GM23338 (cell line): ENCODE measurements at regions not wholly inside any gene's neighbourhood (a gene's known extent, or its start where the extent isn't known, plus 50 kb on each side); places are given as distances from the start of the nearest gene placed in this dataset.

Experiments used
- ATAC-seq: fragments of 200-7000 bp; cut with Tn5 transposase; 3 replicates; pipeline ENCODE4 v1.9.1; 2020
- DNase-seq: peaks from one replicate; pipeline ENCODE4 v3.0.0-alpha.2; 2015; ENCODE audit warnings: low spot score
- H2AFZ ChIP-seq: fragments of 200-600 bp; sonication (generic); 2 replicates; pipeline ENCODE4 v1.8.0; 2016; ENCODE audit warnings: antibody characterized with exemption, mild to moderate bottlenecking, moderate library complexity
- H3F3A ChIP-seq: fragments of 200-600 bp; sonication (generic); replicated peaks from 2 replicates; pipeline ENCODE4 v1.8.0; 2017; ENCODE audit warnings: antibody characterized with exemption, mixed run types, low read depth
- H3K27ac ChIP-seq: fragments of 200-600 bp; sonication (generic); 2 replicates; pipeline ENCODE4 v1.6.1; 2016; ENCODE audit warnings: low read depth
- H3K27me3 ChIP-seq: fragments of 200-600 bp; sonication (generic); 2 replicates; pipeline ENCODE4 v1.8.0; 2016; ENCODE audit warnings: mild to moderate bottlenecking, mixed run types, moderate library complexity; ENCODE audit not compliant: insufficient read depth
- H3K36me3 ChIP-seq: fragments of 200-600 bp; sonication (generic); 2 replicates; pipeline ENCODE4 v1.8.0; 2016; ENCODE audit warnings: mild to moderate bottlenecking; ENCODE audit not compliant: insufficient read depth
- H3K4me1 ChIP-seq: fragments of 200-600 bp; sonication (generic); 2 replicates; pipeline ENCODE4 v1.8.0; 2016; ENCODE audit warnings: mild to moderate bottlenecking, moderate library complexity; ENCODE audit not compliant: insufficient read depth
- H3K4me2 ChIP-seq: fragments of 200-600 bp; sonication (generic); 2 replicates; pipeline ENCODE4 v1.7.1; 2017; ENCODE audit warnings: mixed run types
- H3K4me3 ChIP-seq: fragments of 200-600 bp; sonication (generic); 2 replicates; pipeline ENCODE4 v1.6.1; 2016; ENCODE audit warnings: mixed run types
- H3K79me2 ChIP-seq: fragments of 200-600 bp; sonication (generic); replicated peaks from 2 replicates; pipeline ENCODE4 v1.8.0; 2017; ENCODE audit warnings: mild to moderate bottlenecking; ENCODE audit not compliant: insufficient read depth
- H3K9me2 ChIP-seq: fragments of 200-600 bp; sonication (generic); 2 replicates; pipeline ENCODE4 v1.8.0; 2017; ENCODE audit not compliant: insufficient read depth
- H4K20me1 ChIP-seq: fragments of 200-600 bp; sonication (generic); replicated peaks from 2 replicates; pipeline ENCODE4 v1.8.0; 2017; ENCODE audit warnings: mild to moderate bottlenecking; ENCODE audit not compliant: insufficient read depth
- H3K27ac Mint-ChIP-seq: 2 replicates; pipeline ENCODE4 v1.8.0; 2020; ENCODE audit warnings: inconsistent platforms, mild to moderate bottlenecking, moderate library complexity, mixed read lengths
- H3K27me3 Mint-ChIP-seq: 3 replicates; pipeline ENCODE4 v1.8.0; 2022; ENCODE audit warnings: low read depth, mild to moderate bottlenecking, moderate library complexity, mixed read lengths, inconsistent platforms; ENCODE audit not compliant: insufficient read depth, poor library complexity
- H3K36me3 Mint-ChIP-seq: 3 replicates; pipeline ENCODE4 v1.8.0; 2021; ENCODE audit warnings: low read depth, mild to moderate bottlenecking, inconsistent platforms, moderate library complexity, mixed read lengths
- H3K4me1 Mint-ChIP-seq: 3 replicates; pipeline ENCODE4 v1.8.0; 2020; ENCODE audit warnings: mild to moderate bottlenecking, inconsistent platforms, mixed read lengths
- H3K4me3 Mint-ChIP-seq: 3 replicates; pipeline ENCODE4 v1.8.0; 2021; ENCODE audit warnings: moderate library complexity, mild to moderate bottlenecking, inconsistent platforms, mixed read lengths
- H3K9me3 Mint-ChIP-seq: 3 replicates; pipeline ENCODE4 v1.8.0; 2020; ENCODE audit warnings: moderate library complexity, mild to moderate bottlenecking, inconsistent platforms, mixed read lengths
- CREB1 ChIP-seq: fragments of 250-450 bp; sonication (Bioruptor Pico); IDR thresholded peaks from 2 replicates; pipeline ENCODE4 v1.5.0; 2020; ENCODE audit warnings: low read depth, mild to moderate bottlenecking, moderate library complexity
- EZH2phosphoT487 ChIP-seq: fragments of 200-600 bp; sonication (generic); IDR thresholded peaks from one replicate; pipeline ENCODE4 v1.8.1; 2018; ENCODE audit warnings: antibody characterized with exemption; ENCODE audit not compliant: unreplicated experiment
- JUNB ChIP-seq: IDR thresholded peaks from one replicate; pipeline ENCODE4 v1.6.1; 2016; ENCODE audit warnings: antibody characterized with exemption; ENCODE audit not compliant: unreplicated experiment
- REST ChIP-seq: IDR thresholded peaks from one replicate; pipeline ENCODE4 v1.6.1; 2018; ENCODE audit warnings: antibody characterized with exemption; ENCODE audit not compliant: unreplicated experiment
- ZNF331 ChIP-seq: fragments of 250-450 bp; sonication (Bioruptor Pico); IDR thresholded peaks from 2 replicates; pipeline ENCODE4 v1.5.0; 2020; ENCODE audit warnings: low read depth, mild to moderate bottlenecking, moderate library complexity
- ZNF462 ChIP-seq: fragments of 250-450 bp; sonication (Bioruptor Pico); IDR thresholded peaks from 2 replicates; pipeline ENCODE4 v1.5.0; 2020; ENCODE audit warnings: mild to moderate bottlenecking, moderate library complexity

GRCh38 chr13:87003265-87003664, 667.9 kb upstream of the SLITRK5 start:
- no peaks in the 10 kb centered on the region for H4K20me1 ChIP-seq
- no peak overlapping the region for H3K4me3 ChIP-seq
- TF ChIP-seq ZNF331 (CRISPR knock-in tag) = no peak
- TF ChIP-seq REST = no peak
- TF ChIP-seq CREB1 (CRISPR knock-in tag) = no peak
- no peak for TF ChIP-seq ZNF462 (CRISPR knock-in tag)
- no peak for TF ChIP-seq EZH2phosphoT487
- no peak for TF ChIP-seq JUNB
- DNase-seq = no peak
- no peak overlapping the region for H2AFZ ChIP-seq
- Mint-ChIP-seq H3K36me3 (no peaks in the 10 kb centered on the region), H3K27me3 (no peaks in the 10 kb centered on the region), H3K9me3 (peaks cover 4% of the 10 kb centered on the region; the same call in 2 of the 3 replicates), H3K4me3 (no peak overlapping the region), H3K27ac (no peak overlapping the region), H3K4me1 (no peaks in the 10 kb centered on the region)
- H3K4me2 ChIP-seq = no peak overlapping the region
- no peaks in the 10 kb centered on the region for H3K27me3 ChIP-seq
- no peaks in the 10 kb centered on the region for H3K36me3 ChIP-seq
- no peaks in the 10 kb centered on the region for H3K4me1 ChIP-seq
- no peak overlapping the region for H3K27ac ChIP-seq
- no peaks in the 10 kb centered on the region for H3F3A ChIP-seq
- H3K79me2 ChIP-seq = no peaks in the 10 kb centered on the region
- ATAC-seq = no peak
- H3K9me2 ChIP-seq = no peaks in the 10 kb centered on the region
